GM18511 (cell line): ENCODE measurements at regions not wholly inside any gene's neighbourhood (a gene's known extent, or its start where the extent isn't known, plus 50 kb on each side); places are given as distances from the start of the nearest gene placed in this dataset.

Experiments used
- ATAC-seq: cut with Tn5 transposase; IDR thresholded peaks from one replicate; pipeline ENCODE4 v1.9.1; 2021; ENCODE audit warnings: mild to moderate bottlenecking, moderate library complexity; ENCODE audit not compliant: unreplicated experiment

- no peak for ATAC-seq
Measured at GRCh38 chr3:167958141-167958540, 137.6 kb downstream of the GOLIM4 start.

GRCh38 chr3:167952969-167953368, 142.8 kb downstream of the GOLIM4 start:
- no peak for ATAC-seq

- ATAC-seq, result no peak
Measured at GRCh38 chr3:167950212-167950611, 145.5 kb downstream of the GOLIM4 start.

- ATAC-seq, result no peak
Measured at GRCh38 chr3:167941234-167941995, 154.3 kb downstream of the GOLIM4 start.

GRCh38 chr3:167940241-167940640, 155.5 kb downstream of the GOLIM4 start:
- ATAC-seq, result no peak

- ATAC-seq, result no peak
Measured at GRCh38 chr3:167938516-167938915, 157.2 kb downstream of the GOLIM4 start.

GRCh38 chr3:167936019-167936418, 159.7 kb downstream of the GOLIM4 start:
- ATAC-seq, result no peak

GRCh38 chr3:167930453-167930852, 165.3 kb downstream of the GOLIM4 start:
- no peak for ATAC-seq

- ATAC-seq, result no peak
Measured at GRCh38 chr3:167929968-167930367, 165.8 kb downstream of the GOLIM4 start.

GRCh38 chr3:167928381-167928780, 167.3 kb downstream of the GOLIM4 start:
- no peak for ATAC-seq

GRCh38 chr3:167920747-167921146, 175.0 kb downstream of the GOLIM4 start:
- ATAC-seq, result no peak

GRCh38 chr3:167919590-167919989, 176.1 kb downstream of the GOLIM4 start:
- no peak for ATAC-seq

- no peak for ATAC-seq
Measured at GRCh38 chr3:167918686-167919085, 177.0 kb downstream of the GOLIM4 start.

- ATAC-seq, result no peak
Measured at GRCh38 chr3:167918008-167918596, 177.6 kb downstream of the GOLIM4 start.

- no peak for ATAC-seq
Measured at GRCh38 chr3:167913219-167913835, 177.8 kb downstream of the SERPINI1 start.

- no peak for ATAC-seq
Measured at GRCh38 chr3:167909952-167910351, 174.4 kb downstream of the SERPINI1 start.

GRCh38 chr3:167909504-167909896, 174.0 kb downstream of the SERPINI1 start:
- ATAC-seq, result no peak

- no peak for ATAC-seq
Measured at GRCh38 chr3:167908746-167909503, 173.4 kb downstream of the SERPINI1 start.

GRCh38 chr3:167908221-167908620, 172.7 kb downstream of the SERPINI1 start:
- ATAC-seq, result no peak

- no peak for ATAC-seq
Measured at GRCh38 chr3:167901138-167901537, 165.6 kb downstream of the SERPINI1 start.

GRCh38 chr3:167899093-167899492, 163.6 kb downstream of the SERPINI1 start:
- ATAC-seq, result no peak
